ENCODE measurements at regions not wholly inside any gene's neighbourhood (a gene's known extent, or its start where the extent isn't known, plus 50 kb on each side); places are given as distances from the start of the nearest gene placed in this dataset.

DNA sequence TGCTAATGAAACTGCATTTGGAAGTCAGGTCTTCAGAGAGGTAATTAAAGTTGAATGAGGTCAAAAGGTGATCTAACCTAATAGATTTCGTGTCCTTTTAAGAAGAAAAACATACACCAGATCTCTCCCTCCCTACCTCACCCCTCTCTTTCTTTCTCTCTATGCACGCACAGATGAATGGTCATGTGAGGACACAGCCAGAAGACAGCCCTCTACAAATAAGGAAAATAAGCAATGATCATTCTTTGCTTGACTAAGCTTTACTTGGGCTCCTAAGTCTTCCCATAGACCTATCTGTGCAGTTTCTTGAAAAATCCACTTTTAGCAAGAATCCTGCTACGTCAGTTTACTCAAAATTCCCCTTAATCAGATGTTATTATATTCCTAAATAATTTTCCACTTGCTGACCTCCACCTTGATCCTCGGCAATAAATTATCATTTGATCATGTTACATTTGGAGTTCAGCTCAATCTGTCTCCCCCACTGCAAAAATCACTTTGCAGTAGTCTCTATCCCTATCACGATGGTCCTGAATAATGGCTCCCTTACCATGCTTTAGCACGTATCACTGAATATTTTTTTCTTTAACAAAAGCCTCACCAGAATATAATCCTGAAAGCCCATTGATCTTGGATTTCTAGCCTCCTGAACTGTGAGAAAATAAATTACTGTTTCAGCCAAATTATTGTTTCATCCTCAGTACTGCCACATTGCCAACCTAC lies 527.3 kb downstream of the GABRG1 start:
- Histone ChIP-seq H3K27ac (no peak overlapping the region), H3K36me3 (replicated peaks) (no peaks in the 10 kb centered on the region), H3K27me3 (replicated peaks) (no peaks in the 10 kb centered on the region), H3K4me3 (ENCODE audit: low read depth, low read length) (no peak overlapping the region)
- no peak for DNase-seq
- no peak for TF ChIP-seq CTCF (IDR thresholded peaks at IDR 0.05; ENCODE audit: low read depth, low read length, missing control alignments)
- in situ Hi-C loops (cut with HindIII; ENCODE audit: low pct_ligation_motif_present, low sequenced_read_pairs), result no loop called here

DNA sequence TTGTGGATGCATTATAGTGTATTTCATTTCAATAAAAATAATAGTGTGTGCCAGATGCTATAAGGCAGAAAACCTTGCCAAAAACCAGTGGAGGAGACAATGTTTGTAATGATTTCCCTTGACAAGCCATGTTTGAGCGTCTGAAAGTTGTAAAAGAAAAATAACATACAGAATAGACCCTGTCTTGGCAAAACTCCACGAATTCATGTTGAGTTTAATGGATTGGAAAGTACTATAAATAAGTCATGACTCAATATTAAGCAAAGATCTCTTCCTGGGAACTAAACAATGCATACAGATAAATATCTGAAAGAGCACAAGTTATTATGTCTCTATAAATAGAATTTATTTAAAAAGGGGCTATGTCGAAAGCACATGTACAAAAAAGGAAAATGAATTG lies 543.5 kb downstream of the GABRG1 start:
- in situ Hi-C loops (cut with HindIII; ENCODE audit: low pct_ligation_motif_present, low sequenced_read_pairs), result no loop called here
- Histone ChIP-seq H3K27me3 (replicated peaks) (no peaks in the 10 kb centered on the region), H3K27ac (no peak overlapping the region), H3K36me3 (replicated peaks) (no peaks in the 10 kb centered on the region), H3K4me3 (ENCODE audit: low read depth, low read length) (no peak overlapping the region)
- DNase-seq, result no peak
- no peak for TF ChIP-seq CTCF (IDR thresholded peaks at IDR 0.05; ENCODE audit: low read depth, low read length, missing control alignments)

GRCh38 chr4:45578874-45579273 lies 545.0 kb downstream of the GABRG1 start:
- Histone ChIP-seq H3K27ac (no peak overlapping the region), H3K27me3 (replicated peaks) (no peaks in the 10 kb centered on the region), H3K4me3 (ENCODE audit: low read depth, low read length) (no peak overlapping the region), H3K36me3 (replicated peaks) (no peaks in the 10 kb centered on the region)
- TF ChIP-seq CTCF (IDR thresholded peaks at IDR 0.05; ENCODE audit: low read depth, low read length, missing control alignments), result no peak
- in situ Hi-C loops (cut with HindIII; ENCODE audit: low pct_ligation_motif_present, low sequenced_read_pairs), result no loop called here
- no peak for DNase-seq

DNA sequence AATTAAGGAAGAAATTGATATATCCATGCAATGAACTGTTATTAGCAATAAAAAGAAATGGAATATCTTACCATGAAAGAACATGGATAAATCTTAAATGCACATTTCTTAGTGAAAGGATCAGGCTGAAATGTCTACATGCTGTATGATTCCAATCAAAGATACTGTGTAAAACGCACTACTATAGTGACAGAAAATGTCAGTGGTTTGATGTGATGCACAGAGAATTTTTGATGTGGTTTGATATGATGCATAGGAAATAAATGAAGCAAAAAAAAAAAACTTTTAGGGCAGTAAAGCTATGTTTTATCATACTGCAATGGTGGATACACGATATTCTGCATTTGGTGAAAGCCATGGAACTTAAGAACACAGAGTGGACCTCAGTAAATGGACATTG lies 547.6 kb downstream of the GABRG1 start:
- H3K4me3 ChIP-seq (ENCODE audit: low read depth, low read length), result no peak overlapping the region
- in situ Hi-C loops (cut with HindIII; ENCODE audit: low pct_ligation_motif_present, low sequenced_read_pairs), result no loop called here
- no peak for DNase-seq
- H3K27me3 ChIP-seq (replicated peaks), result no peaks in the 10 kb centered on the region
- H3K36me3 ChIP-seq (replicated peaks), result no peaks in the 10 kb centered on the region
- no peak overlapping the region for H3K27ac ChIP-seq
- TF ChIP-seq CTCF (IDR thresholded peaks at IDR 0.05; ENCODE audit: low read depth, low read length, missing control alignments), result no peak

DNA sequence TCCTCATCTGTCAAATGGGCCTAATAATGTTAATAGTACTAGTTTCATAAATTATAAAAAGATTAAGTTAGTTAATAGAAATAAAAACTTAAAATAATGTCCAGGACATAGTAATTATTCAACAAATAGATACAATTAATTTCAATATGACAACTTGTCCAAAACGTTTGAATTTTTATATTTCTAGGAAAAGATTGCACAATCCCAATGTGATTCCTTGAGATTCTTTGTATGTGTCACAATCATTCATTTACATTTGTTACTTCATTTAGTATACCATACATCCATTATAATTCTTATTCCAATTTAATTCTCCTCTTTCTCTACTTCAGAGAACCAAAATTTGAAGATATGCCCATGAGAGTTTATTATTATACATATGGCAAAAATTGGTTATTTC lies 554.2 kb downstream of the GABRG1 start:
- H3K27ac ChIP-seq, result no peak overlapping the region
- in situ Hi-C loops (cut with HindIII; ENCODE audit: low pct_ligation_motif_present, low sequenced_read_pairs), result no loop called here
- no peaks in the 10 kb centered on the region for H3K27me3 ChIP-seq (replicated peaks)
- H3K36me3 ChIP-seq (replicated peaks), result no peaks in the 10 kb centered on the region
- no peak for TF ChIP-seq CTCF (IDR thresholded peaks at IDR 0.05; ENCODE audit: low read depth, low read length, missing control alignments)
- no peak for DNase-seq
- H3K4me3 ChIP-seq (ENCODE audit: low read depth, low read length), result no peak overlapping the region

GRCh38 chr4:45568694-45569093 lies 555.2 kb downstream of the GABRG1 start:
- no peak overlapping the region for H3K27ac ChIP-seq
- no peak overlapping the region for H3K4me3 ChIP-seq (ENCODE audit: low read depth, low read length)
- in situ Hi-C loops (cut with HindIII; ENCODE audit: low pct_ligation_motif_present, low sequenced_read_pairs), result no loop called here
- DNase-seq, result no peak
- no peaks in the 10 kb centered on the region for H3K27me3 ChIP-seq (replicated peaks)
- no peak for TF ChIP-seq CTCF (IDR thresholded peaks at IDR 0.05; ENCODE audit: low read depth, low read length, missing control alignments)
- H3K36me3 ChIP-seq (replicated peaks), result no peaks in the 10 kb centered on the region

Measured in brain microvascular endothelial cell (primary cell).